ENCODE measurements at regions not wholly inside any gene's neighbourhood (a gene's known extent, or its start where the extent isn't known, plus 50 kb on each side); places are given as distances from the start of the nearest gene placed in this dataset.

GRCh38 chr15:62579842-62580241, 414.8 kb upstream of the C2CD4B start:
- no peaks in the 10 kb centered on the region for H3K27me3 ChIP-seq
- peaks cover 0 to 20% (median 0%) of the 10 kb centered on the region in 4 donors for H3K4me1 ChIP-seq
- intact Hi-C loops (cut with DNase I; ENCODE audit: low total_unique reads): no loop called here
- TF ChIP-seq POLR2A (IDR thresholded peaks at IDR 0.05) (no peak), EP300 (IDR thresholded peaks at IDR 0.05) (no peak), CTCF (IDR thresholded peaks at IDR 0.05) (no peak), POLR2AphosphoS5 (IDR thresholded peaks at IDR 0.05) (no peak)
- H3K4me3 ChIP-seq: no peak overlapping the region
- H3K27ac ChIP-seq: no peak overlapping the region
- 89 to 94% (median 90%) methylated on average over 5 of the region's 5 CpGs for WGBS, 5 donors
- no peaks in the 10 kb centered on the region for H3K36me3 ChIP-seq
- no peaks in the 10 kb centered on the region for H3K9me3 ChIP-seq
- no peak for DNase-seq

- no peak for TF ChIP-seq POLR2A (IDR thresholded peaks at IDR 0.05)
- TF ChIP-seq EP300 (IDR thresholded peaks at IDR 0.05): no peak
- no peak for TF ChIP-seq POLR2AphosphoS5 (IDR thresholded peaks at IDR 0.05)
- no peak for TF ChIP-seq CTCF (IDR thresholded peaks at IDR 0.05)
- Histone ChIP-seq H3K27me3 (no peaks in the 10 kb centered on the region), H3K4me1 (peaks cover 0 to 12% (median 0%) of the 10 kb centered on the region in 4 donors), H3K27ac (no peak overlapping the region), H3K9me3 (no peaks in the 10 kb centered on the region), H3K36me3 (no peaks in the 10 kb centered on the region), H3K4me3 (no peak overlapping the region)
- DNase-seq: no peak
- 41 to 62% (median 51%) methylated on average over 2 of the region's 2 CpGs for WGBS, 5 donors
- intact Hi-C loops (cut with DNase I; ENCODE audit: low total_unique reads): no loop called here
These were observed 417.5 kb upstream of the C2CD4B start for GRCh38 chr15:62582580-62582979.

- no peaks in the 10 kb centered on the region for H3K9me3 ChIP-seq
- H3K27ac ChIP-seq: no peak overlapping the region
- H3K4me1 ChIP-seq: peaks cover 0 to 21% (median 6%) of the 10 kb centered on the region in 4 donors
- no peaks in the 10 kb centered on the region for H3K27me3 ChIP-seq
- H3K4me3 ChIP-seq: no peak overlapping the region
- H3K36me3 ChIP-seq: no peaks in the 10 kb centered on the region
- DNase-seq: no peak
- TF ChIP-seq POLR2A (IDR thresholded peaks at IDR 0.05): no peak
- TF ChIP-seq CTCF (IDR thresholded peaks at IDR 0.05): no peak
- no peak for TF ChIP-seq EP300 (IDR thresholded peaks at IDR 0.05)
- no peak for TF ChIP-seq POLR2AphosphoS5 (IDR thresholded peaks at IDR 0.05)
- 78 to 82% (median 81%) methylated on average over 7 of the region's 7 CpGs for WGBS, 5 donors
- intact Hi-C loops (cut with DNase I; ENCODE audit: low total_unique reads): no loop called here
These were observed 419.5 kb upstream of the C2CD4B start for GRCh38 chr15:62584301-62585235.

GRCh38 chr15:62588938-62589670, 424.0 kb upstream of the C2CD4B start:
- intact Hi-C loops (cut with DNase I; ENCODE audit: low total_unique reads): no loop called here
- 23 to 58% (median 43%) methylated on average over 5 of the region's 5 CpGs for WGBS, 5 donors
- TF ChIP-seq EP300 (IDR thresholded peaks at IDR 0.05) (no peak), CTCF (IDR thresholded peaks at IDR 0.05) (no peak), POLR2A (IDR thresholded peaks at IDR 0.05) (no peak), POLR2AphosphoS5 (IDR thresholded peaks at IDR 0.05) (no peak)
- Histone ChIP-seq H3K4me3 (no peak overlapping the region), H3K9me3 (no peaks in the 10 kb centered on the region), H3K27ac (no peak overlapping the region), H3K27me3 (no peaks in the 10 kb centered on the region), H3K4me1 (peaks cover 5 to 35% (median 16%) of the 10 kb centered on the region in 4 donors), H3K36me3 (no peaks in the 10 kb centered on the region)
- no peak for DNase-seq
